GM10266 (cell line): ENCODE measurements at regions not wholly inside any gene's neighbourhood (a gene's known extent, or its start where the extent isn't known, plus 50 kb on each side); places are given as distances from the start of the nearest gene placed in this dataset.

Source experiments
- DNase-seq: peaks from one replicate; pipeline ENCODE4 v3.0.0; 2012; ENCODE audit errors: extremely low spot score
- TF ChIP-seq, protein P1 (sequence below): IDR thresholded peaks from 2 replicates; pipeline ENCODE4 v1.5.1; 2012; ENCODE audit warnings: mild to moderate bottlenecking, low read depth; ENCODE audit not compliant: control insufficient read depth, insufficient read depth; ENCODE audit errors: missing control alignments

GRCh38 chr17:77782201-77782600, 176.3 kb upstream of the TNRC6C start:
- DNase-seq = no peak
- TF ChIP-seq, protein P1, sequence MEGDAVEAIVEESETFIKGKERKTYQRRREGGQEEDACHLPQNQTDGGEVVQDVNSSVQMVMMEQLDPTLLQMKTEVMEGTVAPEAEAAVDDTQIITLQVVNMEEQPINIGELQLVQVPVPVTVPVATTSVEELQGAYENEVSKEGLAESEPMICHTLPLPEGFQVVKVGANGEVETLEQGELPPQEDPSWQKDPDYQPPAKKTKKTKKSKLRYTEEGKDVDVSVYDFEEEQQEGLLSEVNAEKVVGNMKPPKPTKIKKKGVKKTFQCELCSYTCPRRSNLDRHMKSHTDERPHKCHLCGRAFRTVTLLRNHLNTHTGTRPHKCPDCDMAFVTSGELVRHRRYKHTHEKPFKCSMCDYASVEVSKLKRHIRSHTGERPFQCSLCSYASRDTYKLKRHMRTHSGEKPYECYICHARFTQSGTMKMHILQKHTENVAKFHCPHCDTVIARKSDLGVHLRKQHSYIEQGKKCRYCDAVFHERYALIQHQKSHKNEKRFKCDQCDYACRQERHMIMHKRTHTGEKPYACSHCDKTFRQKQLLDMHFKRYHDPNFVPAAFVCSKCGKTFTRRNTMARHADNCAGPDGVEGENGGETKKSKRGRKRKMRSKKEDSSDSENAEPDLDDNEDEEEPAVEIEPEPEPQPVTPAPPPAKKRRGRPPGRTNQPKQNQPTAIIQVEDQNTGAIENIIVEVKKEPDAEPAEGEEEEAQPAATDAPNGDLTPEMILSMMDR = no peak

DNA sequence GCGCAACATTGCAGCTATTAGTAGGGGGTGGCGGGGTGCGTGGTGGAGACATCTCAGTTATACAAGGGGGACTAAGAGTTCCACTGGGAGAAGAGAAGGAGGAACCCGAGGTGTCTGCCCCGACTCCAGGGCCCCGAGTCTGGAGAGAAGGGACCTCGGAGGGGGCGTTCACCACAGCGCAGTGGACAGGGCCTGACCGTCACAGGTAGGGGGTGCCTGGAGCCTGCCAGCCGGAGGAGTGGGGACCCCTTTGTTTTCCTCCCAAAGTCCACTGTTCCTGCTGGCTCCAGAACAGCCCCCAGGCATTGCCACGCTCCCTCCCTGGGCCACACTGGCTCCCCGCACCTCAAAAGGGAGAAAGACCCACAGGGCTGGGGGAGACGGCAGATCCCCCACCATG, 175.9 kb upstream of the TNRC6C start:
- DNase-seq = no peak
- TF ChIP-seq, protein P1 = no peak

DNA sequence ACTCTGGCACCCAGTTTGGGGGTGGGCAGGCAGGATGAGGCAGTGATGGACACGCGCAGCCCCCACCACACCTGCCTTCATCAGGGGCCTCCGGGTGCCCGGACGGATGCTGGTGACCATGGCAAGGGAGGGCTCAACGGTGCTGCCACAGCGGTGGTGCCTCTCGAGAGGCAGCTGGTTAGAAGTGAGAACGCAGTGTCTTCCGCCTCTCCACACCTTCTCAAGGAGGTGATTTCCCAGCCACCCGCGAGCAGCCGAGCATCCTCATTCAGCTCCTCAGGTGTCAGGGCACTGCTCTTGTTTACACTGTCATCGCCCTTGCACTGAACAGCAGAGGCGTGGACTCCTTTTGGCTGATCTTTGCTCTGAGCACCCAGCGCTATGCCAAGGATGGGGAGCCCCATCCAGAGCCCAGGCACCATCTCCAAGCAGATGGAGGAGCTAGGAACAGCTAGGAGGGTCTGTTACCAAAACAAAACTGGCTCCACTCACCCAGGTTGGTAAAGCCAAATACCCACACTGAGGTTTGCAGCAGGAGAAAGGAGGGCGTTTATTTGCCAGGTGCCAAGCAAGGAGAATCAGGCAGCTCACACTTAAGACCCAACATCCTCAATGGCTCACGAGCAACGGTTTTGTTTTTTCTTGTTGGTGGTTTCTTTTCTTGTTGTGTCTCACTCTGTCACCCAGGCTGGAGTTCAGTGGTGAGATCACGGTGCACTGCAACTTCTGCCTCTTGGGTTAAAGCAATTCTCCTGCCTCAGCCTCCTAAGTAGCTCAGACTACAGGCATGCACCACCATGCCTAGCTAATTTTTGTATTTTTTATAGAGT, 174.3 kb upstream of the TNRC6C start:
- DNase-seq = no peak
- TF ChIP-seq, protein P1 = no peak

DNA sequence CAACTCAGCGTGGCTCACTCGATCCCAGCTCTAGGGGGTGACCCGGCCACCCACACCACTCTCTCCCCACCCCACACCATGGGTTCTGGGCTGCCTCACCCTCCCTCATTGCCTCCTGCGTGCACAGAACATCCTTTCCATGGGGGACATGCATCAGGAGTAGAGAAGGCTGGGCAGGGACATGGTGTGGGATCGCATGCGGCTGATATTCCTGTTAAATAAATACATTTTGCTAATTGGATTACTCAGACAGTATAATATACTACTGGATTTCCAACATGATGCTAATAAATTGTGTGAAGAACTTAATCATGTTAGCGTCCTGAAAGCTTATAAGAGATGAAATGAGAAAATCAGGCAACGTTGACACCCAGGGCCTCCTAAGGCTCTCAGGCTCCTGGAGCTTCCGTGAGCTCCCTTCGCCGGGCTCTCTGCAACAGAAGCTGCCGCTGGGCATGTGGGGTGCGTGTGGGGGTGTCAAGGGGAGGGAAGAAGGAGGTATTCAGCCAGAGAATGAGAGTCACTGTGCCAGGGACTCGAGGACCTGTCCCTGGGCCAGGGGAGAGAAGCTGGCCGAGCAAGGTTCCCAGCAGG, 173.1 kb upstream of the TNRC6C start:
- TF ChIP-seq, protein P1 = no peak
- no peak for DNase-seq

DNA sequence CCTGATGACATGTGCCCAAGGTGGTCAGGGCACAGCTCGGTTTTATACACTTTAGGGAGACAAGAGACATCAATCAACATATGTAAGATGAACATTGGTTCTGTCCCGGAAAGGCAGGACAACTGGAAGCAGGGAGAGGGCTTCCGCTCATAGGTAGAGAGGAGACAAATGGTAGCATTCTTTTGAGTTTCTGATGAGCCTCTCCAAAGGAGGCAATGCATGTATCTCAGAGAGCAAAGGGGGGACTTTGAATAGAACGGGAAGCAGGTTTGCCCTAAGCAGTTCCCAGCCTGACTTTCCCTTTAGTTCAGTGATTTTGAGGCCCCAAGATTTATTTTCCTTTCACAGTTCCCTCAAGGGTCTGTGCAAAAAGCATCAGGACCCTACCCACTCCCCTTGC, 172.4 kb upstream of the TNRC6C start:
- TF ChIP-seq, protein P1 = no peak
- no peak for DNase-seq

DNA sequence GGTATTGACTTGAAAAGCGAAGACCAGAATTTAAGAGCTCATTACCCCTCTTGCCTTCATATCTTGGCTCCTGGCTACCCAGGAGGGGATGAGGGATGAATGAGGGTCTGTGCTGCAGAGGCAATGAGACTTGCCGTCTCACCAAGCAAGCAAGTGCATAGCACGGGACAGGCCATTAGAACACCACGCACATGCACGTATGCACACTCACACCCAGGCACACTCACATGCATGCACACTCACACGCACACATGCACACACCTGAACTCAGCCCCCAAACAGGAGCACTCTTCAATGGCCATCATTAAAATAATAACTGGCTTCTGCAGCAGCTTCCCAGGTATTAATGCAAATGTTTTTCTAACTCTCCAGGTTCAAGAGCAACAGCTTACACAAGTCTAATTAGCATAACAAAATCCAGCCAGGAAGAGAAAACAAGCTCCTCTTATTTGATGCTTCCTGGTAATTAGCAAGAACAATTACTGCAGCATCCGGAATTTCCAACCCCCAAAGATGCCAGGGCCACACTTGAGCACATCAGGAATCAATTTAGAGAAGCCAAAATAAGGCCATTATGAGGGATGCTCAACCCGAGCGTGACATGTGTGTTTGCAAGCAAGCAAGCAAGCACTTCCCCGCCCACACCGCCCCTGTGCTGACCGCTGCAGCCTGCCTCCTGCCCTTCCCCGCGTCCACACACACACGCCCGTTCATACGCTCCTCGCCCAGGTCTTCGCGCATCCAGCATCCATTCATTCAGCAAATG, 171.6 kb upstream of the TNRC6C start:
- no peak for DNase-seq

More for the DNA sequence above, 171.6 kb upstream of the TNRC6C start:
- TF ChIP-seq, protein P1 = no peak
